HepG2 (cell line): ENCODE measurements at regions not wholly inside any gene's neighbourhood (a gene's known extent, or its start where the extent isn't known, plus 50 kb on each side); places are given as distances from the start of the nearest gene placed in this dataset.

Source experiments
- MXI1 ChIP-seq: IDR thresholded peaks from 3 replicates; pipeline ENCODE4 v1.6.1; 2012; ENCODE audit warnings: low read depth, low read length, inconsistent platforms, borderline replicate concordance
- POLR2A ChIP-seq, 2 experiments: IDR thresholded peaks; 2 replicates each; pipeline ENCODE4 v1.6.1; 2011; ENCODE audit warnings: low read depth in 2 of 2, low read length in 2 of 2, mild to moderate bottlenecking in 1 of 2, moderate library complexity in 1 of 2; ENCODE audit not compliant: insufficient read depth in 1 of 2
- TCF12 ChIP-seq, 2 experiments: fragments of 450-650 bp in 1 of 2; sonication (generic) in 1 of 2; formaldehyde crosslinking in 1 of 2; IDR thresholded peaks; 2 replicates each; pipeline versions ENCODE4 v1.6.1 to v1.8.0; 2017 to 2022; ENCODE audit warnings: antibody characterized with exemption in 1 of 2, mild to moderate bottlenecking in 1 of 2, missing genetic modification reagents in 1 of 2, moderate library complexity in 1 of 2
- ZBTB1 ChIP-seq: sonication (generic); formaldehyde crosslinking; IDR thresholded peaks from 2 replicates; pipeline ENCODE4 v1.4.0; 2020; ENCODE audit warnings: missing genetic modification reagents, borderline replicate concordance
- ZNF549 ChIP-seq: sonication (generic); formaldehyde crosslinking; IDR thresholded peaks from 2 replicates; pipeline ENCODE4 v1.5.0; 2020; ENCODE audit warnings: missing genetic modification reagents
- ZSCAN20 ChIP-seq: sonication (generic); formaldehyde crosslinking; IDR thresholded peaks from 2 replicates; pipeline ENCODE4 v1.4.0; 2020; ENCODE audit warnings: missing genetic modification reagents, mild to moderate bottlenecking, borderline replicate concordance
- ZSCAN30 ChIP-seq: sonication (generic); formaldehyde crosslinking; IDR thresholded peaks from 2 replicates; pipeline ENCODE4 v1.5.0; 2020; ENCODE audit warnings: mild to moderate bottlenecking, missing genetic modification reagents
- TF ChIP-seq, protein P1 (sequence below): sonication (generic); formaldehyde crosslinking; IDR thresholded peaks from 2 replicates; pipeline ENCODE4 v1.4.0; 2020; ENCODE audit warnings: missing genetic modification reagents
- TF ChIP-seq, protein P2 (sequence below): sonication (generic); formaldehyde crosslinking; IDR thresholded peaks from 2 replicates; pipeline ENCODE4 v1.5.0; 2020; ENCODE audit warnings: mild to moderate bottlenecking, missing genetic modification reagents, moderate library complexity
- TF ChIP-seq, protein P3 (sequence below): sonication (generic); formaldehyde crosslinking; IDR thresholded peaks from 2 replicates; pipeline ENCODE4 v1.5.0; 2020; ENCODE audit warnings: mild to moderate bottlenecking, missing genetic modification reagents
- TF ChIP-seq, protein P4 (sequence below): sonication (generic); formaldehyde crosslinking; IDR thresholded peaks from 2 replicates; pipeline ENCODE4 v1.4.0; 2020; ENCODE audit warnings: low read depth, mild to moderate bottlenecking, missing genetic modification reagents

DNA sequence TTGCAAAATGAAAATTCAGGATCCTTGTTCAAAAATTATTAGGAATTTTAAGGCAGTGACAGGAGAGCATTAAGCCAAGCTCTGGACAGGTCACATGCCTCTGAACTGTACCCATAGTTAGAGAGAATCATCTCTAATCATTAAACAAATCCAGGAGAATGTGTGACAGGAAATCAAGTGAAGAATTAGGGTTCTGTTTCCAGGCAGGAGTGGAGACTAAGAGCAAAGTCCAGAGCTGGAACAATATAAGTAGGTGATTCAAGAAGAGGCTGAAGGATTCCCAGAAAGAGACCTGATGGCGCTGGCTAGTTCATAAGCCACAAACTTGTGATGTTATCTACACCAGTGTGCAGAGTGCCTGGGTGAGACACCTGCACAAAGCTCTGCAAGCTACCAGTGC lies 104.6 kb upstream of the PRKG2 start:
- TF ChIP-seq, protein P1, sequence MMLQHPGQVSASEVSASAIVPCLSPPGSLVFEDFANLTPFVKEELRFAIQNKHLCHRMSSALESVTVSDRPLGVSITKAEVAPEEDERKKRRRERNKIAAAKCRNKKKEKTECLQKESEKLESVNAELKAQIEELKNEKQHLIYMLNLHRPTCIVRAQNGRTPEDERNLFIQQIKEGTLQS: no peak
- TF ChIP-seq ZSCAN20: no peak
- no peak for TF ChIP-seq ZNF549 (CRISPR knock-in tag)
- no peak for TF ChIP-seq TCF12 (IDR thresholded peaks at IDR 0.05)
- TF ChIP-seq TCF12 (CRISPR knock-in tag; IDR thresholded peaks at IDR 0.05): no peak
- TF ChIP-seq ZSCAN30 (CRISPR knock-in tag): no peak
- TF ChIP-seq, protein P2, sequence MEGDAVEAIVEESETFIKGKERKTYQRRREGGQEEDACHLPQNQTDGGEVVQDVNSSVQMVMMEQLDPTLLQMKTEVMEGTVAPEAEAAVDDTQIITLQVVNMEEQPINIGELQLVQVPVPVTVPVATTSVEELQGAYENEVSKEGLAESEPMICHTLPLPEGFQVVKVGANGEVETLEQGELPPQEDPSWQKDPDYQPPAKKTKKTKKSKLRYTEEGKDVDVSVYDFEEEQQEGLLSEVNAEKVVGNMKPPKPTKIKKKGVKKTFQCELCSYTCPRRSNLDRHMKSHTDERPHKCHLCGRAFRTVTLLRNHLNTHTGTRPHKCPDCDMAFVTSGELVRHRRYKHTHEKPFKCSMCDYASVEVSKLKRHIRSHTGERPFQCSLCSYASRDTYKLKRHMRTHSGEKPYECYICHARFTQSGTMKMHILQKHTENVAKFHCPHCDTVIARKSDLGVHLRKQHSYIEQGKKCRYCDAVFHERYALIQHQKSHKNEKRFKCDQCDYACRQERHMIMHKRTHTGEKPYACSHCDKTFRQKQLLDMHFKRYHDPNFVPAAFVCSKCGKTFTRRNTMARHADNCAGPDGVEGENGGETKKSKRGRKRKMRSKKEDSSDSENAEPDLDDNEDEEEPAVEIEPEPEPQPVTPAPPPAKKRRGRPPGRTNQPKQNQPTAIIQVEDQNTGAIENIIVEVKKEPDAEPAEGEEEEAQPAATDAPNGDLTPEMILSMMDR (CRISPR knock-in tag): no peak
- TF ChIP-seq ZBTB1 (CRISPR knock-in tag): no peak
- TF ChIP-seq MXI1: no peak
- TF ChIP-seq, protein P3, sequence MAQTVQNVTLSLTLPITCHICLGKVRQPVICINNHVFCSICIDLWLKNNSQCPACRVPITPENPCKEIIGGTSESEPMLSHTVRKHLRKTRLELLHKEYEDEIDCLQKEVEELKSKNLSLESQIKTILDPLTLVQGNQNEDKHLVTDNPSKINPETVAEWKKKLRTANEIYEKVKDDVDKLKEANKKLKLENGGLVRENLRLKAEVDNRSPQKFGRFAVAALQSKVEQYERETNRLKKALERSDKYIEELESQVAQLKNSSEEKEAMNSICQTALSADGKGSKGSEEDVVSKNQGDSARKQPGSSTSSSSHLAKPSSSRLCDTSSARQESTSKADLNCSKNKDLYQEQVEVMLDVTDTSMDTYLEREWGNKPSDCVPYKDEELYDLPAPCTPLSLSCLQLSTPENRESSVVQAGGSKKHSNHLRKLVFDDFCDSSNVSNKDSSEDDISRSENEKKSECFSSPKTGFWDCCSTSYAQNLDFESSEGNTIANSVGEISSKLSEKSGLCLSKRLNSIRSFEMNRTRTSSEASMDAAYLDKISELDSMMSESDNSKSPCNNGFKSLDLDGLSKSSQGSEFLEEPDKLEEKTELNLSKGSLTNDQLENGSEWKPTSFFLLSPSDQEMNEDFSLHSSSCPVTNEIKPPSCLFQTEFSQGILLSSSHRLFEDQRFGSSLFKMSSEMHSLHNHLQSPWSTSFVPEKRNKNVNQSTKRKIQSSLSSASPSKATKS (CRISPR knock-in tag): no peak
- TF ChIP-seq, protein P4, sequence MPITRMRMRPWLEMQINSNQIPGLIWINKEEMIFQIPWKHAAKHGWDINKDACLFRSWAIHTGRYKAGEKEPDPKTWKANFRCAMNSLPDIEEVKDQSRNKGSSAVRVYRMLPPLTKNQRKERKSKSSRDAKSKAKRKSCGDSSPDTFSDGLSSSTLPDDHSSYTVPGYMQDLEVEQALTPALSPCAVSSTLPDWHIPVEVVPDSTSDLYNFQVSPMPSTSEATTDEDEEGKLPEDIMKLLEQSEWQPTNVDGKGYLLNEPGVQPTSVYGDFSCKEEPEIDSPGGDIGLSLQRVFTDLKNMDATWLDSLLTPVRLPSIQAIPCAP: no peak
- TF ChIP-seq POLR2A (IDR thresholded peaks at IDR 0.05; ENCODE audit: insufficient read depth in 1 of 2, low read depth in 2 of 2, low read length in 2 of 2): no peak
